ENCODE measurements at regions not wholly inside any gene's neighbourhood (a gene's known extent, or its start where the extent isn't known, plus 50 kb on each side); places are given as distances from the start of the nearest gene placed in this dataset.
"Not testable (repeated sequence)": the region's sequence is repeated elsewhere in the genome, so short reads cannot be mapped to it uniquely, and the experiment has no call there.

DNA sequence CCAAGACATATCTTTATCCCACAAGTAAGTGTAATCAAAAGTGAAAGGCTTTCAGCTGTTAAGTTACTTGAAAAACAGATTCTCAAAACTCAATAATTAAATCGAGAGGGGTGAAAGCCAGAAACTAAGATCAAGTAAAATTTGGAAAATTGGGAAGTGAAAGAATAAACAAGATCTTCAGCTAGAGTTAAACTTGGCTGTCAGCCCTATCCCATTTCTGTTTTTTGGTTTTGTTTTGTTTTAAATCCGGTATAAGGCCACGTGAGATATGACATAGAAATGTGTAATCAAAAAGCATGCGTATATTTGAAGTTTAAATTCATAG lies 856.8 kb downstream of the STIM2 start:
- intact Hi-C loops (cut with micrococcal nuclease) = no loop called here

DNA sequence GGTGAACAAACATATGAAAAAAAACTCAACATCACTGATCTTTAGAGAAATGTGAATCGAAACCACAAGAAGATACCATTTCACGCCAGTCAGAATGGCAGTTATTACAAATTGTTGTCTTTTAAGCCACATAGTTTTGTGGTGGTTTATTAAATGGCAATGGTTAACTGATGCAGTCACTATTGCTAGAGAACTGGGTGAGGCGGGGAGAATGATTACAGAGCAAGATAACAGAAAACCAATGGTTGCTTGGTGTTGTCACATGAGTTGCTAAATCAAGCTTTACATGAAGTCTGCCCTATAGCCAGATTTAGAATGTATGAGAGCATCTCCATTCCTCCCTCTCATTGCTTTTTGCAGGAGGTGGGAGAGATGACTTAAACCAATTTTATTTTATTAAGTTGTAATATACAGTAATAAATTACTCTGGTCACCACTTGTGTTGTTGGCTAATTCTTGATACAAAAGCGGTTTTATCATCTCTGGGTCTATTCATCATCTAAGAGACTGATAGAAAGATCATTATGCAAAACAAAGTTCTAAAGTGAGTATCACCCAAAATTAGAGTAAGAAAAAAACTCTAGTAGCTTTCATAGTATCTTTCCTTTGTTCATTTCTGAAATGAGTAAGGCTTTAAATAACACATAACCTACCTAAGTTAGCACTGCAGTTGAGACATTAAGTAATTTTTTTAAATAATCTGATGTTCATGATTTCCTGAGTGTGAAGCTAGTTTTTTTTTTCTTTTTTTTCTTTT lies 859.5 kb downstream of the STIM2 start:
- intact Hi-C loops (cut with micrococcal nuclease) = no loop called here

DNA sequence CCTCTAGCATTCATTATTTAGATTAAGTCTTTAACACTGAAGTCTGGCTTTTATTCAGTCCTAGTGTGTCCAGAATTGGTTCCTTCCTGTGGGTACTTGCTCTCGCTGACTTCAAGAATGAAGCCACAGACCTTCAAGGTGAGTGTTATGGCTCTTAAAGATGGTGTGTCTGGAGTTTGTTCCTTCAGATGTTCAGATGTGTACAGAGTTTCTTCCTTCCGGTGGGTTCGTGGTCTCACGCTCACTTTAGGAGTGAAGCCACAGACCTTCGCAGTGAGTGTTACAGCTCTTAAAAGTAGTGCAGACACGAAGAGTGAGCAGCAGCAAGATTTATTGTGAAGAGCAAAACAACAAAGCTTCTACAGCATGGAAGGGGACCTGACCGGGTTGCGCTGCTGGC lies 860.6 kb downstream of the STIM2 start:
- intact Hi-C loops (cut with micrococcal nuclease) = no loop called here

DNA sequence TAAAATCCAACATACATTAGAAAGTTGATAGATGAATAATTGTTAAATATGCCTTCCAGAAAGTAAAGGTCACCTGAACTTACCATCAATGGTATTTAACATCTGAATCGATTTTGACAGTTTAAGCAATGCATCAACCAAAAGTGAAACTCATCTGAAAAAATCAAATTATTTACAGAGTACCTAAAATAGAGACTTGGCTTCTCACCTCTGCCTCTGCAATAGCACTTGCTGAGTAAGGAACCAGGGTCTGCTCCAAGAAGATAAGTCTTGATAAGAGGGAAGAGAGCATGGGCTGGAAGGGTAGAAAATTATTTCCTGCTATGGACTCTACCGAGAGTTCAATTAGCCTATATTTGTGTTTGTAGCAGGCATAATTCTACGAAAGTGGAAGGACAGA lies 868.3 kb downstream of the STIM2 start:
- intact Hi-C loops (cut with micrococcal nuclease) = no loop called here

- intact Hi-C loops (cut with micrococcal nuclease) = no loop called here
Observed at GRCh38 chr4:27742816-27743215, 882.2 kb downstream of the STIM2 start.

GRCh38 chr4:27759611-27760575 lies 899.3 kb downstream of the STIM2 start:
- intact Hi-C loops (cut with micrococcal nuclease) = no loop called here

GRCh38 chr4:27763830-27764525 lies 903.3 kb downstream of the STIM2 start:
- intact Hi-C loops (cut with micrococcal nuclease) = no loop called here

GRCh38 chr4:27764526-27764837 lies 903.8 kb downstream of the STIM2 start:
- intact Hi-C loops (cut with micrococcal nuclease) = no loop called here

DNA sequence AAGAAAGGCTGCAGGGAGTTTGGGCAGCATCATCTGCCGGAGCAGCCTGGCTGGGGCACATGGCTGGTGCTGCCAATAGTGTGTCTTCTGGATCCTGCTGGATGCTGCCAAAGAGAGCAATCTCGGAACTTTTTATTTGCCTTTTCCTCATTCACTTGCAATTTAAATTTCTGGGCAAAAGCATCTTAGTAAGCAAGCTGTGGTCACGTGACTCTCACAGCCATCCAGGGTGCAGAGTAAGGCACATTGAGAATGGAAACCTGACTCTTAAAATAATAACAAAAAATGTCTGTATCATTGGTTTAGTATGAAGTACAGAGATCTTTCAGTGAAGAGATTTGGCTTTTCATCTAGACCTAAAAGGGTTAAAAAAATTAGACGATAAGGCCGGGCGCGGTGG lies 910.3 kb downstream of the STIM2 start:
- intact Hi-C loops (cut with micrococcal nuclease) = no loop called here

GRCh38 chr4:27775156-27775555 lies 914.5 kb downstream of the STIM2 start:
- intact Hi-C loops (cut with micrococcal nuclease) = no loop called here

- intact Hi-C loops (cut with micrococcal nuclease) = no loop called here
Observed at GRCh38 chr4:27779827-27780226, 919.2 kb downstream of the STIM2 start.

- intact Hi-C loops (cut with micrococcal nuclease) = no loop called here
Observed at GRCh38 chr4:27787195-27787594, 926.6 kb downstream of the STIM2 start.

GRCh38 chr4:27789773-27790172 lies 929.1 kb downstream of the STIM2 start:
- intact Hi-C loops (cut with micrococcal nuclease) = no loop called here

- intact Hi-C loops (cut with micrococcal nuclease) = no loop called here
Observed at GRCh38 chr4:27790911-27791310, 930.3 kb downstream of the STIM2 start.

DNA sequence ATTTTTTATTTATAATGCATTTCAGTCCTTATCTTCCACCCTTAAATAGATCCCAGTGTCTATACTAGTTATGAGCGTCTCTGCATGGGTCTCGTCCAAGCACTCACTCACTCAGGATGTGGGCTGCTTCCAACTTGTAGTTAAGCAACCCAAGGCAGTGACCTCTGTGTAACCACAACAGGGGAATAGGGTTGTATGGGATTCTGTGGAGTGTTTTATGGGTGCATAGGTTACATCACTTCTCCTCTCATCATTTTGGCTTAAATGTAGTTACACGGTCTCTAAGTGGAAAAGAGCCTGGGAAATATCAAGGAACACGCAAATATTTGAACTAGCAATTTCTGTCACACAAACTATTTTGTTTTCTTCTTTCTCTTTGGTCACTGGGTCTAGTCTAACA lies 931.0 kb downstream of the STIM2 start:
- intact Hi-C loops (cut with micrococcal nuclease) = no loop called here

DNA sequence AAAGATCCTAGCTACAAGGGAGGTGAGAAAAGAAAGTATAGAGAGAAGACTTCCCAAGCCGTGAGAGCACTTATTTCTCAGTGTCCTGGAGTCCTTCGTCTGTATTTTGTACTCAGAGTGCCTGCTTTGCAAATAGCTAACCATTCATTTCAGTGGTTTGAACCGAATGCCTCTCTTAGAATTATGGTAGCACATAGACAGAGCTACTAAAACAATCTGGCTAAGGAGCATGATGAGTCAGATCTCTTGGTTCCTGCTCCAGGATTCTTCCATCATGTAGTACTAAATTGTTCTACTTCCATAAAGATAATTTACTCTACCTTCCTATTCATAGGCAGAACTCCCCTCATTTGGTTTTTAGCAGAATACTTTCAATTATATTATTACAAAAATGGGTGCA lies 946.6 kb downstream of the STIM2 start:
- intact Hi-C loops (cut with micrococcal nuclease) = no loop called here

GRCh38 chr4:27811948-27812347 lies 951.3 kb downstream of the STIM2 start:
- intact Hi-C loops (cut with micrococcal nuclease) = no loop called here

- intact Hi-C loops (cut with micrococcal nuclease) = not testable (repeated sequence)
Observed at GRCh38 chr4:27813226-27813625, 952.6 kb downstream of the STIM2 start.

- intact Hi-C loops (cut with micrococcal nuclease) = not testable (repeated sequence)
Observed at GRCh38 chr4:27813699-27814425, 953.2 kb downstream of the STIM2 start.

DNA sequence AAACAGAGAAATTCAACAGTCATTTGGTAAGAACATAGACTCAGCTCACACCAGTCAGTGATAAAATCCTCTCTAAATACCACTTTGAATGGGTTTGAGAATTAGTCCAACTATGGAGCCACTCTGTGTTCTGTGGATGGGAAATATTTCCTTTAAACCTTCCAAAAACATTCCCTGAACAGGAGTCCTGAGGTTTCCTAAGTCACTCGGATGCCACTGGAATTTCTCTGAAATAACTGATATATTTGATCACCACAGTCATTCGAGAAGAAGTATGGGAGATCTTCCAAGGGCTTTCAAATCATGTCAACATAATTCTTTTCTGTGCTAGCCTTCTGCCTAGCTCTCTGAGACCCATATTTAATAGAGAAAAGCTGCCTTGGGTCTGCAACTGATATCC lies 958.6 kb downstream of the STIM2 start:
- intact Hi-C loops (cut with micrococcal nuclease) = no loop called here

DNA sequence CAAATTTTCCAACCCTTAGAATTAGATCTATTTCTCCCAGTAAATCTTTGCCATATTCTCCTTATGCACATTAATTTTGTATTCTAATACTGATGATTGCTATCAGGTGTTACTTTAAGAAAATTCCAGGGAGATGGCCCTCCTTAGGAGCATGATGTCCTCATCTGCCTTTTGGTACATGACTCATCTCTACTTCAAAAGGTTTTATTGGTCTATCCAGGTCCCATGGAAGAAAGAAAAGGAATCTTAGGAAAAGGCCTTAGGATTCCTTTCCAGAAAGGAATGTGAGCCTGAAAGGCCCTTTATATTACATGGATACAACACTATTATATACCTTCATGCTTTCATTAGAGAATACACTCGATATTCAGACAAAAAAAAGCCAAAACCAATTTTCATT lies 968.2 kb downstream of the STIM2 start:
- intact Hi-C loops (cut with micrococcal nuclease) = no loop called here

DNA sequence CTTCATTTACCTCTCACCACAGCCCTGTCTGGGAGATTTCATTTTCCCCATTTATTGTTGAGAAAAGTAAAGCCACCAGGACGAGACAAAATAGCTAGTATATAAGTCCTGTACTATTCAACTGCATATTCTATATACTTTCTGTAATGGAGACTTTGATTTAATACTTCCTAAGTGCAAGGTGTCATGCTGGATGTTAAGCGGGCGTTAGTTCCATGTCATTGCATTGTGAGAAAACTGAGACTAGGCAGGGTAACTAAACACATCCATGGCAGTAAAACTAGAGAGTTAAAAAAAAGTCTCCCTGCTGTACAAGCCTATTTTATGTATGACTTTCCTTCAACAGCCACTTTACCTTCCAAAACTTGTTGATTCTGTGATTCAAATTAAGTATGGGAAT lies 969.6 kb downstream of the STIM2 start:
- intact Hi-C loops (cut with micrococcal nuclease) = no loop called here

Data from T-helper 1 cell treated with Interleukin-12 subunit alpha and Interleukin-12 subunit beta and Interleukin-4 antibody, amounts not matched to agents 30 ng/mL and 1 ng/mL, for 36 hours (primary cell).